SK-N-MC (cell line): ENCODE measurements at regions not wholly inside any gene's neighbourhood (a gene's known extent, or its start where the extent isn't known, plus 50 kb on each side); places are given as distances from the start of the nearest gene placed in this dataset.

Experiments
- EZH2 ChIP-seq: fragments of 200-600 bp; sonication (generic); IDR thresholded peaks from one replicate; pipeline ENCODE4 v1.6.1; 2017; ENCODE audit warnings: antibody characterized with exemption
- FOXP2 ChIP-seq: optimal IDR thresholded peaks from 2 replicates; pipeline ENCODE3; 2011; ENCODE audit warnings: mild to moderate bottlenecking, moderate library complexity; ENCODE audit not compliant: insufficient read depth; ENCODE audit errors: extremely low read length, control extremely low read depth

GRCh38 chr12:30180602-30181001 lies 396.9 kb upstream of the TMTC1 start:
- TF ChIP-seq EZH2: no peak
- no peak for TF ChIP-seq FOXP2
